ENCODE measurements at regions not wholly inside any gene's neighbourhood (a gene's known extent, or its start where the extent isn't known, plus 50 kb on each side); places are given as distances from the start of the nearest gene placed in this dataset.

DNA sequence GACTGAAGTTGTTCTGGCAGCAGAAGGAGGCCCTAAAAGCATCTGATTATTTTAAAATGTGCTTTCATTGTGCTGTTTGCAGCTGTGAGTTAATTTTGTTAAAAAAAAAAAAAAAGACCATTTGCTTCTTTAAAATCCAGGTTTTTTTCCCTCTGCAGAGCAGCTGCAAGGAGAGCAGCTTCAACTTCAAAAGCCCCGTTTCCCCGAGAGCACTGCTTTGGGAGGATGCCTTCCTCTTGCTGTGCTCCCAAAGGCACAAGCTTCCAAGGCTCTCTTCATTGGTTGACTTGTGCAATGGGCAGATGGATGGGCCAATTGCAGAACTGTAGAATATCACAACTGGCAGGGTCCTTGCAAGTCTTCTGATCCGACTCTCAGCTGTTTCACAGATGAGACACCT, 459.2 kb upstream of the PKN2 start:
- TF ChIP-seq POLR2A (IDR thresholded peaks at IDR 0.05; ENCODE audit: low read length) (no peak), GATA1 (IDR thresholded peaks at IDR 0.05; ENCODE audit: low read depth, low read length) (no peak)

Measured in erythroblast (primary cell).